ENCODE measurements at regions not wholly inside any gene's neighbourhood (a gene's known extent, or its start where the extent isn't known, plus 50 kb on each side); places are given as distances from the start of the nearest gene placed in this dataset.

GRCh38 chr7:144997512-144997911 lies 161.7 kb upstream of the TPK1 start:
- peaks cover 0 to 19% (median 9%) of the 10 kb centered on the region in 4 donors for H3K9me3 ChIP-seq (ENCODE audit: control insufficient read depth in 4 of 4, insufficient read depth in 3 of 4, low read length in 3 of 4)
- ATAC-seq (ENCODE audit: insufficient read depth, low FRiP score), result no peak
- no peaks in the 10 kb centered on the region for H3K36me3 ChIP-seq (ENCODE audit: control insufficient read depth in 4 of 4, insufficient read depth in 4 of 4, low read length in 4 of 4)
- no peak for DNase-seq
- no peak overlapping the region for H3K4me3 ChIP-seq
- H3K4me1 ChIP-seq (ENCODE audit: control insufficient read depth in 5 of 5, insufficient read depth in 5 of 5, low read length in 5 of 5), result peaks cover 0 to 2% (median 0%) of the 10 kb centered on the region in 5 donors
- H3K27ac ChIP-seq (ENCODE audit: low read depth in 1 of 2, low read length in 1 of 2), result no peak overlapping the region
- TF ChIP-seq CTCF (IDR thresholded peaks at IDR 0.05; ENCODE audit: control extremely low read depth, extremely low read depth), result no peak
- no peak overlapping the region for H3K9ac ChIP-seq (ENCODE audit: insufficient read depth in 1 of 2, low read length in 2 of 2)
- no peaks in the 10 kb centered on the region for H3K27me3 ChIP-seq (ENCODE audit: control insufficient read depth in 3 of 3, insufficient read depth in 3 of 3, low read length in 2 of 3)

- H3K9ac ChIP-seq (ENCODE audit: insufficient read depth in 1 of 2, low read length in 2 of 2), result no peak overlapping the region
- ATAC-seq (ENCODE audit: insufficient read depth, low FRiP score) (no peak), DNase-seq (no peak)
- 73 to 84% methylated on average over 2 of the region's 2 CpGs for WGBS, 2 donors
- H3K27ac ChIP-seq (ENCODE audit: low read depth in 1 of 2, low read length in 1 of 2), result no peak overlapping the region
- H3K4me3 ChIP-seq, result no peak overlapping the region
- no peaks in the 10 kb centered on the region for H3K27me3 ChIP-seq (ENCODE audit: control insufficient read depth in 3 of 3, insufficient read depth in 3 of 3, low read length in 2 of 3)
- no peaks in the 10 kb centered on the region for H3K4me1 ChIP-seq (ENCODE audit: control insufficient read depth in 5 of 5, insufficient read depth in 5 of 5, low read length in 5 of 5)
- no peak for TF ChIP-seq CTCF (IDR thresholded peaks at IDR 0.05; ENCODE audit: control extremely low read depth, extremely low read depth)
- H3K9me3 ChIP-seq (ENCODE audit: control insufficient read depth in 4 of 4, insufficient read depth in 3 of 4, low read length in 3 of 4), result peaks cover 0 to 17% (median 4%) of the 10 kb centered on the region in 4 donors
- no peaks in the 10 kb centered on the region for H3K36me3 ChIP-seq (ENCODE audit: control insufficient read depth in 4 of 4, insufficient read depth in 4 of 4, low read length in 4 of 4)
Measured at GRCh38 chr7:144995495-144995894, 159.6 kb upstream of the TPK1 start.

GRCh38 chr7:144991041-144991440 lies 155.2 kb upstream of the TPK1 start:
- Histone ChIP-seq H3K9me3 (ENCODE audit: control insufficient read depth in 4 of 4, insufficient read depth in 3 of 4, low read length in 3 of 4) (no peaks in the 10 kb centered on the region), H3K4me1 (ENCODE audit: control insufficient read depth in 5 of 5, insufficient read depth in 5 of 5, low read length in 5 of 5) (no peaks in the 10 kb centered on the region), H3K36me3 (ENCODE audit: control insufficient read depth in 4 of 4, insufficient read depth in 4 of 4, low read length in 4 of 4) (no peaks in the 10 kb centered on the region), H3K9ac (ENCODE audit: insufficient read depth in 1 of 2, low read length in 2 of 2) (no peak overlapping the region), H3K27me3 (ENCODE audit: control insufficient read depth in 3 of 3, insufficient read depth in 3 of 3, low read length in 2 of 3) (no peaks in the 10 kb centered on the region), H3K4me3 (no peak overlapping the region), H3K27ac (ENCODE audit: low read depth in 1 of 2, low read length in 1 of 2) (no peak overlapping the region)
- WGBS, 2 donors, result 52 to 53% methylated on average over 2 of the region's 2 CpGs
- DNase-seq (no peak), ATAC-seq (ENCODE audit: insufficient read depth, low FRiP score) (no peak)
- no peak for TF ChIP-seq CTCF (IDR thresholded peaks at IDR 0.05; ENCODE audit: control extremely low read depth, extremely low read depth)

GRCh38 chr7:144987686-144988085 lies 151.8 kb upstream of the TPK1 start:
- H3K9me3 ChIP-seq (ENCODE audit: control insufficient read depth in 4 of 4, insufficient read depth in 3 of 4, low read length in 3 of 4), result no peaks in the 10 kb centered on the region
- WGBS, 2 donors, result 84 to 91% methylated on average over 1 of the region's 1 CpG
- no peaks in the 10 kb centered on the region for H3K27me3 ChIP-seq (ENCODE audit: control insufficient read depth in 3 of 3, insufficient read depth in 3 of 3, low read length in 2 of 3)
- H3K27ac ChIP-seq (ENCODE audit: low read depth in 1 of 2, low read length in 1 of 2), result no peak overlapping the region
- no peak overlapping the region for H3K4me3 ChIP-seq
- no peaks in the 10 kb centered on the region for H3K4me1 ChIP-seq (ENCODE audit: control insufficient read depth in 5 of 5, insufficient read depth in 5 of 5, low read length in 5 of 5)
- DNase-seq (no peak), ATAC-seq (ENCODE audit: insufficient read depth, low FRiP score) (no peak)
- H3K36me3 ChIP-seq (ENCODE audit: control insufficient read depth in 4 of 4, insufficient read depth in 4 of 4, low read length in 4 of 4), result no peaks in the 10 kb centered on the region
- no peak for TF ChIP-seq CTCF (IDR thresholded peaks at IDR 0.05; ENCODE audit: control extremely low read depth, extremely low read depth)
- no peak overlapping the region for H3K9ac ChIP-seq (ENCODE audit: insufficient read depth in 1 of 2, low read length in 2 of 2)

All from lung (tissue), 11 donors.